ENCODE measurements at regions not wholly inside any gene's neighbourhood (a gene's known extent, or its start where the extent isn't known, plus 50 kb on each side); places are given as distances from the start of the nearest gene placed in this dataset.

- intact Hi-C loops (cut with DNase I): no loop called here
- TF ChIP-seq CTCF (IDR thresholded peaks at IDR 0.05): no peak
- no peak for TF ChIP-seq POLR2A (IDR thresholded peaks at IDR 0.05)
- Histone ChIP-seq H3K4me3 (no peak overlapping the region), H3K4me1 (no peaks in the 10 kb centered on the region), H3K27ac (no peak overlapping the region), H3K36me3 (replicated peaks in 1 of 2; ENCODE audit: insufficient read depth in 1 of 2, low read depth in 2 of 2) (no peaks in the 10 kb centered on the region), H3K27me3 (no peaks in the 10 kb centered on the region), H3K9me3 (no peaks in the 10 kb centered on the region)
- no peak for ATAC-seq
- no peak for DNase-seq
- 82 to 87% methylated on average over 2 of the region's 2 CpGs for WGBS, 2 donors
Observed at GRCh38 chr4:111187108-111187507, 564.2 kb upstream of the PITX2 start.

GRCh38 chr4:111198446-111198845 is 575.6 kb upstream of the PITX2 start:
- Histone ChIP-seq H3K27ac (no peak overlapping the region), H3K9me3 (no peaks in the 10 kb centered on the region), H3K36me3 (replicated peaks in 1 of 2; ENCODE audit: insufficient read depth in 1 of 2, low read depth in 2 of 2) (no peaks in the 10 kb centered on the region), H3K27me3 (no peaks in the 10 kb centered on the region), H3K4me1 (no peaks in the 10 kb centered on the region), H3K4me3 (no peak overlapping the region)
- ATAC-seq: no peak
- intact Hi-C loops (cut with DNase I): no loop called here
- TF ChIP-seq CTCF (IDR thresholded peaks at IDR 0.05) (no peak), POLR2A (IDR thresholded peaks at IDR 0.05) (no peak)
- DNase-seq: no peak
- WGBS, 2 donors: 23 to 50% methylated on average over 1 of the region's 1 CpG

DNA sequence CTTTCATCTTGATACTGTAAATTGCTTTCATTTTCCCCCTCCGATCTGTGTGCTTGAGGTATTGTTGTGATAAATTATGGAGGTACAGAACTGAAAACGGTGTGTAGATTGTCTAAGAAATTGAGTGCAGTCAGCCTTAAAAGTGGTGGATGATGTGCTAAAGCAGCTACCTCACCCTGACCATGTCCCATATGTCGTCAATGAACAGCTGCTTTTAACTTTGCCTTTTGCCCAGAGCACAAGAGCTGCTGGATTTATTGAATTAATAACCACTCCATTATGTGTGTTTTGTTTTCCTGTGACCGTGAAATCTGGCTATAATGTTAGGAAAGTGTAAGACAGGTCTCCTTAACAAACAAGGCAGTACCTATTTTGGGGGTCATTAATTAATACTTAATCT is 581.9 kb upstream of the PITX2 start:
- 25 to 31% methylated on average over 4 of the region's 4 CpGs for WGBS, 2 donors
- no peak overlapping the region for H3K4me3 ChIP-seq
- no peak overlapping the region for H3K27ac ChIP-seq
- intact Hi-C loops (cut with DNase I): no loop called here
- DNase-seq (no peak), ATAC-seq (no peak)
- H3K9me3 ChIP-seq: no peaks in the 10 kb centered on the region
- no peaks in the 10 kb centered on the region for H3K36me3 ChIP-seq (replicated peaks in 1 of 2; ENCODE audit: insufficient read depth in 1 of 2, low read depth in 2 of 2)
- no peaks in the 10 kb centered on the region for H3K27me3 ChIP-seq
- TF ChIP-seq POLR2A (IDR thresholded peaks at IDR 0.05): no peak
- TF ChIP-seq CTCF (IDR thresholded peaks at IDR 0.05): no peak
- no peaks in the 10 kb centered on the region for H3K4me1 ChIP-seq

DNA sequence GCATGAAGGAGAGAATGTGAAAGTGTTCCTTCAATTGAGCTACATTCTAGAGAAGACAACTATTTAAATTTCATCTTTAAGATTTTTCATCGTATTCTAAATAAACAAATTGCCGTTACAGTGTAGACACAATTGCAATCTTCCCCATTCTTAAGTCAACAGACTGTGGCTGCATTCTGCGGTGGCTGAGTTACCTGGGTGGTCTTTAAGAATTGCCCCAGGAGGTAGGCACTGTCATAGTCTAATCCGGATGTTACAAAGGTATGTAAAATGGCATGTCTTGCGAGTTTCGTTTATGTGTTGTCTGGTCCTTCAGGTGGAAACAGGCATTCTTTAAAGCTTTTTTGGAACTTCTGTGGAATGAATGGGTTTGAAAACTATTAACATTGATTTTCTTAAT is 586.1 kb upstream of the PITX2 start:
- WGBS, 2 donors: 52 to 67% methylated on average over 6 of the region's 6 CpGs
- Histone ChIP-seq H3K4me1 (no peaks in the 10 kb centered on the region), H3K27ac (no peak overlapping the region), H3K9me3 (no peaks in the 10 kb centered on the region), H3K4me3 (no peak overlapping the region), H3K27me3 (no peaks in the 10 kb centered on the region), H3K36me3 (replicated peaks in 1 of 2; ENCODE audit: insufficient read depth in 1 of 2, low read depth in 2 of 2) (no peaks in the 10 kb centered on the region)
- intact Hi-C loops (cut with DNase I): no loop called here
- TF ChIP-seq POLR2A (IDR thresholded peaks at IDR 0.05): no peak
- no peak for TF ChIP-seq CTCF (IDR thresholded peaks at IDR 0.05)
- no peak for DNase-seq
- ATAC-seq: no peak

DNA sequence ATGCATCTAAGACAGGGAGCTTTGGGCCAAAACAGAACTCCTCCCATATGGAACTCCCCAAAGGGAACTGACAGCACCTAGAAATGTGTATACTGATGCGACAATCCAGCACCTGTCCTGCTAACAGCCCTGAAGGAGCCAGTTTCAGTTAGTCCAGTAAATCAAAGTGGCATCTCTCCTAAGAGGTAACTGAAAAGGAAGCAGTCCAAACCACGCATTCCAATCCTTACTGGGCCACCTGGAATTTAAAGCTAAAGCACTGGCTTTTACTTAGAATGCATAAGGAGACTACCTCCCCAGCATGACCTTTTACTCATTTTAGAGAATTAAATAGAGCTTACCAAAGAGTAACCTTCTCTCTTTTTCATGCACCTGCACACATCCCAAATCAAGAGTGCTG is 586.8 kb upstream of the PITX2 start:
- ATAC-seq (no peak), DNase-seq (no peak)
- WGBS, 2 donors: 35 to 53% methylated on average over 2 of the region's 2 CpGs
- intact Hi-C loops (cut with DNase I): no loop called here
- Histone ChIP-seq H3K27ac (no peak overlapping the region), H3K9me3 (no peaks in the 10 kb centered on the region), H3K4me1 (no peaks in the 10 kb centered on the region), H3K27me3 (no peaks in the 10 kb centered on the region), H3K4me3 (no peak overlapping the region), H3K36me3 (replicated peaks in 1 of 2; ENCODE audit: insufficient read depth in 1 of 2, low read depth in 2 of 2) (no peaks in the 10 kb centered on the region)
- TF ChIP-seq POLR2A (IDR thresholded peaks at IDR 0.05): no peak
- TF ChIP-seq CTCF (IDR thresholded peaks at IDR 0.05): no peak
